ENCODE measurements at regions not wholly inside any gene's neighbourhood (a gene's known extent, or its start where the extent isn't known, plus 50 kb on each side); places are given as distances from the start of the nearest gene placed in this dataset.
"Not testable (repeated sequence)": the region's sequence is repeated elsewhere in the genome, so short reads cannot be mapped to it uniquely, and the experiment has no call there.

- TF ChIP-seq, protein P1, sequence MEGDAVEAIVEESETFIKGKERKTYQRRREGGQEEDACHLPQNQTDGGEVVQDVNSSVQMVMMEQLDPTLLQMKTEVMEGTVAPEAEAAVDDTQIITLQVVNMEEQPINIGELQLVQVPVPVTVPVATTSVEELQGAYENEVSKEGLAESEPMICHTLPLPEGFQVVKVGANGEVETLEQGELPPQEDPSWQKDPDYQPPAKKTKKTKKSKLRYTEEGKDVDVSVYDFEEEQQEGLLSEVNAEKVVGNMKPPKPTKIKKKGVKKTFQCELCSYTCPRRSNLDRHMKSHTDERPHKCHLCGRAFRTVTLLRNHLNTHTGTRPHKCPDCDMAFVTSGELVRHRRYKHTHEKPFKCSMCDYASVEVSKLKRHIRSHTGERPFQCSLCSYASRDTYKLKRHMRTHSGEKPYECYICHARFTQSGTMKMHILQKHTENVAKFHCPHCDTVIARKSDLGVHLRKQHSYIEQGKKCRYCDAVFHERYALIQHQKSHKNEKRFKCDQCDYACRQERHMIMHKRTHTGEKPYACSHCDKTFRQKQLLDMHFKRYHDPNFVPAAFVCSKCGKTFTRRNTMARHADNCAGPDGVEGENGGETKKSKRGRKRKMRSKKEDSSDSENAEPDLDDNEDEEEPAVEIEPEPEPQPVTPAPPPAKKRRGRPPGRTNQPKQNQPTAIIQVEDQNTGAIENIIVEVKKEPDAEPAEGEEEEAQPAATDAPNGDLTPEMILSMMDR (IDR thresholded peaks at IDR 0.05; ENCODE audit: insufficient read depth, low read depth, low read length, missing control alignments), result no peak
- DNase-seq (ENCODE audit: low read depth), result no peak
Observed at GRCh38 chr22:46045459-46046298, 68.7 kb upstream of the WNT7B start.

GRCh38 chr22:46046299-46046685, 69.3 kb upstream of the WNT7B start:
- no peak overlapping the region for H3K4me3 ChIP-seq (ENCODE audit: low read length)
- DNase-seq (ENCODE audit: low read depth), result no peak
- TF ChIP-seq, protein P1 (IDR thresholded peaks at IDR 0.05; ENCODE audit: insufficient read depth, low read depth, low read length, missing control alignments), result no peak

More at GRCh38 chr22:46045459-46046298, 68.7 kb upstream of the WNT7B start:
- H3K4me3 ChIP-seq (ENCODE audit: low read length), result peak overlapping the region; percentile 54

DNA sequence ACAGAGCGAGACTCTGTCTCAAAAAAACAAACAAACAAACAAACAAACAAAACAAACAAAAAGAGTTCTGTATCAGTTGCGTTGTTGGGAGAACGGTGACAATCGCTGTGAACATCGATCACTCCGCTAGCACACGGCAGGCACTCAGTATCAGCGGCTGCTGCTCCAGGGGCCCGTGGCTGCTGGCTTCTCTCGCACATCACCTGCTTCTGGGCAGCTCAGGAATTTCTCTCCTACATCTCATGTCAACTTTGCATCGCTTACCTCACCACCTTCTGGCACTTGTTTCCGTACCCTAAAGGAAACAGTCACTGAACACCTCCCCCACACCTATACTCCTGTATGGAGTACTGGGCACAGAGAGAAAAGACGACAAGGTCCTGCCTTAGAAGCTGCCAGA, 70.3 kb upstream of the WNT7B start:
- no peak overlapping the region for H3K4me3 ChIP-seq (ENCODE audit: low read length)
- no peak for DNase-seq (ENCODE audit: low read depth)
- TF ChIP-seq, protein P1 (IDR thresholded peaks at IDR 0.05; ENCODE audit: insufficient read depth, low read depth, low read length, missing control alignments), result no peak

GRCh38 chr22:46047841-46048595, 71.1 kb upstream of the WNT7B start:
- no peak overlapping the region for H3K4me3 ChIP-seq (ENCODE audit: low read length)
- DNase-seq (ENCODE audit: low read depth), result no peak
- TF ChIP-seq, protein P1 (IDR thresholded peaks at IDR 0.05; ENCODE audit: insufficient read depth, low read depth, low read length, missing control alignments), result no peak

DNA sequence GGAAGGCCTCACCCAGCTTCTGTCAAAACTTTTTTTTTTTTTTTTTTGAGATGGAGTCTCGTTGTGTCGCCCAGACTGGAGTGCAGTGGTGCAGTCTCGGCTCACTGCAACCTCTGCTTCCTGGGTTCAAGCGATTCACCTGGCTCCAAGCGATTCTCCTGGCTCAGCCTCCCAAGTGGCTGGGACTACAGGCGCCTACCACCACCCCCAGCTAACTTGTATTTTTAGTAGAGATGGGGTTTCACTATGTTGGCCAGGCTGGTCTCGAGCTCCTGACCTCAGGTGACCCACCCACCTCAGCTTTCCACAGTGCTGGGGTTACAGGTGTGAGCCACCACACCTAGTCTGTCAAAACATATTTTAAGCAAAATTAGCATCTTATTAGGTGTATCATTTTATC, 71.7 kb upstream of the WNT7B start:
- not testable (repeated sequence) for DNase-seq (ENCODE audit: low read depth); H3K4me3 ChIP-seq (ENCODE audit: low read length)

DNA sequence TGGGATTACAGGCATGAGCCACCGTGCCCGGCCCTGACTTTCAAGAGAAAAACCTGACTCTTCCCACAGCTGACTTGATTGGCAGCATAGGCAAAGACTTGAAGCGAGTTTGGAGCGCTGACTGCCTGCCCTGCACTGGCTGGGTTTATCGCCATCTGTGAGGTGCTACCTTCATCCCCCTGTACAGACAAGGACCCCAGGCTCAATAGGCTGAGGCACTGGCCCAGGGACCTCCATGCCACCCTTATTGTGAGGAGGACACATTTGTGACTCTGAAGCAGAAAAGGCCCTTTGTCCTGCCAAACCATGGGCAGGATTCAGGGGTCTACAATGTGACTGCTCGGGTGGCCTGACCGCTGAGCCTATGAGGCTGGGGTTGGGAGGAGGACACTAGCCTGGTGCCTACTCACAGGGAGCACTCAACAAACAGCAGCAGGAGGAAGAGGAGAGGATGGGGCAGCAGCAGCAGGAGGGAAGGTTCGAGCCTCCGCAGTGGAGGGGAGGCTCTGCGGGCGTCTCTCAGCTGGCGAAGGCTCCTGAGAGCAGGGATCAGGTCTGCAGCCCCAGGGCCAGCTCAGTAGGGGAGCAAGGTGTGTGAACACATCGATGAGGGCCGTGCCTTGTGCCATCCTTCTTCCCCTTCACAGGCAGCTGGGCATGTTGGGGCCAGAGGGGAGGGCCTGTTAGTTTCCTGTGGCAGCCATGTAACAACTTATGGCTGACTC, 72.9 kb upstream of the WNT7B start:
- H3K4me3 ChIP-seq (ENCODE audit: low read length), result no peak overlapping the region
- peak; percentile 85 for DNase-seq (ENCODE audit: low read depth)
- TF ChIP-seq, protein P1 (IDR thresholded peaks at IDR 0.05; ENCODE audit: insufficient read depth, low read depth, low read length, missing control alignments), result no peak

DNA sequence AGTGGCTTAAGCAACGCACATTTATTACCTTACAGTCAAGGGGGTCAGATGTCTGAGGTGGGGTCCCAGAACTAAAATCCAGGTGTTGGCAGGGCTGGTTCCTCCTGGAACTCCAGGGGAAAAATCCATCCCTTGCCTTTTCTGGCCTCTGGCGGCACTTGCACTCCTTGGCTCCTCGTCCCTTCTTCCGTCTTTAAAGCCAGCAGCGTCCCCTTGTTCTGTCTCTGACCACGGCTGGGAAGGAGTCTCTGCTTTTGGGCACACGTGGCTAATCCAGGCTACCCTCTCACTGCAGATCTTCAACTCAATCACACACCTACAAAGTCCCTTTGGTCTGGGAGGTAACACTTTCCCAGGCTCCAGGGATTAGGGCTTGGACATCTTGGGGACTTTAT, 73.5 kb upstream of the WNT7B start:
- TF ChIP-seq, protein P1 (IDR thresholded peaks at IDR 0.05; ENCODE audit: insufficient read depth, low read depth, low read length, missing control alignments), result no peak
- no peak for DNase-seq (ENCODE audit: low read depth)
- no peak overlapping the region for H3K4me3 ChIP-seq (ENCODE audit: low read length)
